Naive thymus-derived CD8-positive, alpha-beta T cell (primary cell): ENCODE measurements at regions not wholly inside any gene's neighbourhood (a gene's known extent, or its start where the extent isn't known, plus 50 kb on each side); places are given as distances from the start of the nearest gene placed in this dataset.

Experiments used
- ATAC-seq, 2 donors: fragments of 150-1000 bp; cut with Tn5 transposase in 1 of 2; sonication (Bioruptor Pico), chemical (Tn5 transposase) in 1 of 2; 1 replicate in 1 of 2; 2 replicates in 1 of 2; pipeline ENCODE4 v1.10.0; 2021; ENCODE audit warnings: mild to moderate bottlenecking in 2 of 2, moderate library complexity in 2 of 2
- POLR2A ChIA-PET: fragments of 350-600 bp; sonication (Branson Sonifier 250); formaldehyde crosslinking; loops from one replicate; lab custom pipeline; 2021; ENCODE audit warnings: antibody characterized with exemption; lab: Charles Lee
- DNase-seq, 10 donors: peaks; one replicate each; pipeline versions ENCODE4 v3.0.0 to v3.0.0-alpha.2; 2020 to 2022
- H3K27ac Mint-ChIP-seq, 10 donors: one replicate each; pipeline ENCODE4 v1.8.0; 2020 to 2022; ENCODE audit warnings: mild to moderate bottlenecking in 10 of 10, mixed read lengths in 10 of 10, moderate library complexity in 4 of 10, inconsistent platforms in 1 of 10
- H3K27me3 Mint-ChIP-seq, 5 donors: one replicate each; pipeline ENCODE4 v1.8.0; 2021 to 2022; ENCODE audit warnings: mixed read lengths in 5 of 5
- H3K36me3 Mint-ChIP-seq, 3 donors: one replicate each; pipeline ENCODE4 v1.8.0; 2020 to 2022; ENCODE audit warnings: mixed read lengths in 3 of 3, mild to moderate bottlenecking in 2 of 3, inconsistent platforms in 1 of 3
- H3K4me1 Mint-ChIP-seq, 4 donors: one replicate each; pipeline ENCODE4 v1.8.0; 2021 to 2022; ENCODE audit warnings: mixed read lengths in 4 of 4
- H3K4me3 Mint-ChIP-seq, 10 donors: one replicate each; pipeline ENCODE4 v1.8.0; 2020 to 2022; ENCODE audit warnings: mild to moderate bottlenecking in 10 of 10, mixed read lengths in 10 of 10, moderate library complexity in 6 of 10, inconsistent platforms in 1 of 10
- H3K9me3 Mint-ChIP-seq, 9 donors: one replicate each; pipeline ENCODE4 v1.8.0; 2020 to 2022; ENCODE audit warnings: mixed read lengths in 9 of 9, mild to moderate bottlenecking in 3 of 9, inconsistent platforms in 1 of 9, moderate library complexity in 1 of 9

DNA sequence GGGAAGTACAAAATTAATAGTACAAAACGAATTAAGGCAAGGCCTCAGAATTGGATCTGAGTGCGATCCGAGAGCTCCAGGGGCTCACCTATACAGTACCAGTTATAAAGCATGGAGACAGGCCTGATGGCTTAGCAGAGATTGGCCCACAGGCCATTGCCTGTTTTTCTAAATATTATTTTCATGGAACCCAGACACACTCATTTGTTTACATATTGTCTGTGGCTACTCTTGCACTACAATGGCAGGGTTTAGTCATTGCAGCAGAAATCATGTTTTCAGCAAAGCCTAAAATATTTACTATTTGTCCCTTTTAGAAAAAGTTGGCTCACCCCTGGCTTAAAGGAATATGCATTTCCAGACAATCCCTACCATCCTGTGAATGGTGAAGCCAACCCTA, 578.9 kb downstream of the PLPP3 start:
- Mint-ChIP-seq H3K9me3 (peaks cover 0 to 9% (median 4%) of the 10 kb centered on the region in 9 donors), H3K27me3 (peaks cover 0 to 10% (median 1%) of the 10 kb centered on the region in 5 donors), H3K4me3 (no peak overlapping the region), H3K27ac (no peak overlapping the region), H3K4me1 (no peaks in the 10 kb centered on the region), H3K36me3 (no peaks in the 10 kb centered on the region)
- POLR2A ChIA-PET, result no interaction called here
- DNase-seq, result no peak
- ATAC-seq, result no peak

DNA sequence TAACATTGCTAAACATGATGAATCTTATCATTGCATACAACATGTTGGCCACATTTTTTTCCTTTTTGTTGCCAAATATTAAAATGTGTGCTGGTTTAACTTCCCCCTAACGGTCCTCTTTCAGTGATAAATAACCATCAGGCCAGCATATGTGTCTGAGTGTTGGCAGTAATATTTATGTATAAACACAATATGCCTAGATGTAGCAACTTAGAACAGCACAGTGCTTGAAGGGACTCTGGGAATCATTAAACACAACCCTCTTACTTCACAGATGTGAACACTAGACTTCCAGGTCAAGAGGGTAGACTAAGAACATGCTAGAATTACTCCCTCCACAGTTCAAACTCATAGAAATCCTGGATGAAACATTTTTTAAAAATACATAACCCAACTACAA, 581.8 kb downstream of the PLPP3 start:
- H3K4me3 Mint-ChIP-seq, result no peak overlapping the region
- peaks cover 0 to 4% (median 0%) of the 10 kb centered on the region in 3 donors for H3K36me3 Mint-ChIP-seq
- peaks cover 0 to 17% (median 9%) of the 10 kb centered on the region in 9 donors for H3K9me3 Mint-ChIP-seq
- H3K27ac Mint-ChIP-seq, result no peak overlapping the region
- H3K27me3 Mint-ChIP-seq, result peaks cover 0 to 21% (median 1%) of the 10 kb centered on the region in 5 donors
- no peaks in the 10 kb centered on the region for H3K4me1 Mint-ChIP-seq
- POLR2A ChIA-PET, result no interaction called here
- ATAC-seq (no peak), DNase-seq (no peak)

DNA sequence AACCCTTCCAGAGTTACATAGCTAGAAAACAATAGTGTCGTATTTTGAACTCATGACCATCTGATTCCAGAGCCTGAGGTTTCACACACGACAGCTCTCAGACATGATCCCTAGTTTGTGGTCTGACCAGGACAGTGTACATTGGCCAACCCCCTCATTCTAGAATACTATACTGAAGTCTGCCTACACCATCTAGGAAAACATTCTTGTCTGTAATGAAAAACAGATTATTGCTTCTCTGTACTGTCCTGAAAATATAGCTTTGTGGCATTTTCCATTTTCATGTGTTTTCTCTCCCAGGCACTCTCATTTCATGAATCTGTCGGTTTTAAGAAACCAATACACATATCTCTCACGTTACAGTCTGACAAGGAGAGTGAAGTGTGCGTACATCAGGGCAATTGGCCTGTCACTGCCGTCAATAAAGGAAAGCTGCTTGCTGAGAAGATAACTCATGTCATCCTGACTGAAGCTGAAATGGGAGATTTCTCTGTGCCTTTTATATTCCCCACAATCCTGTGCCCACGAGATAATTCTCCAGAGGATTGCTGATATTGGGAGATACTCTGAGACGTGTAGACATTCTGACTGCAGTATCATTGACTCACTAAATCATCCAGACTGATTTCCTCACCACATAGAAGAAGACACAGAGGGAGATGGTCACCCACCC, 585.6 kb downstream of the PLPP3 start:
- DNase-seq, result no peak
- Mint-ChIP-seq H3K27me3 (peaks cover 0 to 12% (median 1%) of the 10 kb centered on the region in 5 donors), H3K36me3 (peaks cover 0 to 4% (median 0%) of the 10 kb centered on the region in 3 donors), H3K4me1 (no peaks in the 10 kb centered on the region), H3K4me3 (no peak overlapping the region), H3K27ac (no peak overlapping the region), H3K9me3 (peaks cover 0 to 17% (median 9%) of the 10 kb centered on the region in 9 donors)
- ATAC-seq, result no peak
- POLR2A ChIA-PET, result no interaction called here

DNA sequence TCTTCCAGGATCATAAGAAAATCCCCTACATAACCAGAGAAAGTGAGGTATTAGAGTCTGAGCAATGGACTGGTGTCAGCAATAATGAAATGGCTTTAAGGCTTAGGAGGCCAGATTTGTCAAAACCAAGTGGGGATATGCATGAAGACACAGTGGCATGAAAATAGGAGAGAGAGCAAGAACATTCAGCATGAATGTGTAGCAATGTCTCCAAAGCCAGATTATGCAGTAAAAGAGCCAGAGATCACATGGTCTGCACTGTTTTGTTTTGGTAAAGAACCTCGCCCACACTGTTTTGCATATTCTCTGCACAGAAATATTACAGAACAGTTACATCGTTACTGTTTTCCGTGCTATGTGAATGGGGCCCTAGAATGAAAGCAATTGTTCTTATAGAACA, 589.4 kb downstream of the PLPP3 start:
- Mint-ChIP-seq H3K4me1 (no peaks in the 10 kb centered on the region), H3K36me3 (peaks cover 0 to under 1% (median 0%) of the 10 kb centered on the region in 3 donors)
- ATAC-seq, result no peak

DNA sequence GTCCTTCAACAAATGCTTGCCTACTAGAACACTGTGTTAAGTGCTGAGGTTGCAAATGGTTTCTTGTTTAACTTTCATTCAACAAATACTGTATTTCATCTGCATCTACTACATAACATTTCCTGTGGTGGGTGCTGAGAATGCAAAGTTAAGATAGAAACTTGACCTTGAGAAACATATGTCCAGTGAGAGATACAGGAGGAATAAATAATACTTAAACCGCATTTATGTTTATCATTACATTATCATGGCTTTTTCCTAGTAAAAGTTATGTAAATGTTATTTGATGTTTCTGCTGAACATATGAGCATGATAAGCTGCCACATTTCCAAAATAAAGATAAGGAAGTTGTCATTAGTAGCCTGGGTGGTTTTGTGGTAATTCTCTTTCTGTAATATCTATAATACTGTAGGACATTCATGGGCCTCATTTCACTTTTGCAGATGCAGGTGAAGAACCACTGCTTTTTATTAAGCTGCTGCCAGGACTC, 590.4 kb downstream of the PLPP3 start:
- H3K4me1 Mint-ChIP-seq, result no peaks in the 10 kb centered on the region
- H3K4me3 Mint-ChIP-seq, result no peak overlapping the region
- POLR2A ChIA-PET, result no interaction called here
- DNase-seq, result no peak
- peaks cover 0 to 12% (median 0%) of the 10 kb centered on the region in 9 donors for H3K9me3 Mint-ChIP-seq
- H3K36me3 Mint-ChIP-seq, result no peaks in the 10 kb centered on the region
- no peak for ATAC-seq
- H3K27me3 Mint-ChIP-seq, result peaks cover 0 to 20% (median 0%) of the 10 kb centered on the region in 5 donors
- H3K27ac Mint-ChIP-seq, result no peak overlapping the region

More for the DNA sequence above, 589.4 kb downstream of the PLPP3 start:
- Mint-ChIP-seq H3K27ac (no peak overlapping the region), H3K27me3 (peaks cover 0 to 19% (median 0%) of the 10 kb centered on the region in 5 donors), H3K9me3 (peaks cover 0 to 9% (median 2%) of the 10 kb centered on the region in 9 donors), H3K4me3 (no peak overlapping the region)
- POLR2A ChIA-PET, result no interaction called here
- no peak for DNase-seq

DNA sequence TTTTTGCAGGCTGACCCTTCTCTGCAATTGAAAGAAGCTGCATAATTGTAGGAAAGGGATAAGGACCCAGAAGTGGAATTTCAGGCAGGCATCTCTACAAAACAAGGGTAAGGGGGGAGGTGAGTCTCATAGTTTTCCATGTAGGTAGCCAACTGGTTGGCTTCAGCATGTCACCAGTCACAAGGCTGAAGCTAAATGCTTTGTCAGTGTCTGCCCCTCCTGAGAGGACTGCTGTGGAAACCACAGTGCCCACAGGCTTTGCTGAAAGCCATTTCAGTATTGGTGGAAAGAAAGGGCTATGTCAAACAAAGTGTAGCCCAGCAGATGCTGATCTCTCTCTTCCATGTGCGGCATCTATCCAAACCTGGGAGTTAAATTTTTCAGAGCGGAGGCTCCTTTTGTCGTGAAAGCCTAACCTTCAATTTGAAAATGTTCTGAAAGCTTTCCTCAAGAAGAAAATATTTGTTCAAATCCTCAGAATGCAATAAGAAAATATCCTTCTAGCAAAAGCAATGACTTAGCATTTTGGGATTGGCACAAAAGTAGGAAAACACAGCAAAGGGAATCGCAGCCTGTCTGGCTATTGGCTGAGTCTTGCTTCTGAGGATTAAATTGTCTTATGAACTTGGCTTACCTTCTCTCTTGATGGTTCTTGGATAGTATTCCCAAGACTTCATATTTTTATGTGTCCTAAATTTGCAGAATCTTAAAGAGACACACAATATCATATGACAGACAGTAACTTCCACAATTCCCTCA, 591.7 kb downstream of the PLPP3 start:
- Mint-ChIP-seq H3K27ac (no peak overlapping the region), H3K27me3 (peaks cover 0 to 14% (median 2%) of the 10 kb centered on the region in 5 donors), H3K36me3 (no peaks in the 10 kb centered on the region), H3K4me1 (no peaks in the 10 kb centered on the region), H3K9me3 (peaks cover 0 to 12% (median 0%) of the 10 kb centered on the region in 9 donors), H3K4me3 (no peak overlapping the region)
- ATAC-seq (no peak), DNase-seq (no peak)
- POLR2A ChIA-PET, result interaction anchor here (0.6 kb wide), 1 partner anchor 155 kb away, joined by 3 read pairs; no protein-coding TSS in a partner anchor

DNA sequence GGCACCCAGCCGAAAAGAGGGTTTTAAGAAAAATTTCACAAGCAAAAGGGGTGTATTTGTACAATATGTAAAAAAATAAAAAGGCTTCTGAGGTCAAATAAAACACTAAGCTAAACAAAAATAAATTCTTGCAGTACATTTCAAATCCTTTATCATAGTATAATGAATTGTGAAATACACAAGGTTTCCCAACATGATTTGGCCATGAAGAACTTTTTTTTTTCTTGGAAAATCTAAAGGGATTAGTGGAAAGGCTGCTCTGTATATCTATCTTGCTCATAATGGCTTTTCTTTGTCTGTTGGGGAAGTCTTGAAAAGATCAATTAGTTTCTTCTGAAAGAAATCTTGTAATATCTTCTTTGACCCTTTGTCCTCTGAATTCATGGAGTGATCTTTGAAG, 593.4 kb downstream of the PLPP3 start:
- no peaks in the 10 kb centered on the region for H3K4me1 Mint-ChIP-seq
- H3K27ac Mint-ChIP-seq, result no peak overlapping the region
- DNase-seq (no peak), ATAC-seq (no peak)
- peaks cover 0 to 14% (median 2%) of the 10 kb centered on the region in 5 donors for H3K27me3 Mint-ChIP-seq
- H3K4me3 Mint-ChIP-seq, result no peak overlapping the region
- POLR2A ChIA-PET, result no interaction called here
- H3K9me3 Mint-ChIP-seq, result peaks cover 0 to 12% (median 0%) of the 10 kb centered on the region in 9 donors
- H3K36me3 Mint-ChIP-seq, result no peaks in the 10 kb centered on the region

DNA sequence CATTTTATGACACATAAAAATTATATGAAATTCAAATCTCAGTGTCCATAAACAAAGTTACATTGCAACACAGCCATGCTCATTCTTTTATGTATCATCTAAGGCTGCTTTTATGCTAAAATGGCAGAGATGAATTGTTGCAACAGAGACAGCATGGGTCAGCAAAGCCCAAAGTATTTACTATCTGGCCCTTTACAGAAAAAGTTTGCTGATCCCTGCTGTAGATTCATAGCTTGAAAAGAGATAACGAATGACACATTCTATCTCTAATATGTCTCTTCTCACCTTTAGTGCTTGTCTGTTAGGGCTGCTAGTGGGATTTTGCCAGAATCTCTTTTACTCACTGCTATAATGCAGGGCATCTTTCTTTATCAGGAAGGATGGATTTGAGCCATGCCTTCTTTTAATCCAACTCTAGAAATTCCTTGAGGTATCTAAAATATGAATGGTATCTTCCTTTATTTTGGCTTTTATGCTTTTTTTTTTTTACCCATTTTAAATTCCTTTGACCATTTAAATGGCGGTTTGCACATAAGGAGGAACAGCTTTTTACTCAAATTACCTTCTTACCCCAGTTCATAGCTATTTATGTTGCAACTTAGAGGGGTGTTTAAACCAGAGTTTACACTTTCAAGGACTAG, 598.2 kb downstream of the PLPP3 start:
- POLR2A ChIA-PET, result no interaction called here
- ATAC-seq (no peak), DNase-seq (no peak)
- Mint-ChIP-seq H3K4me1 (no peaks in the 10 kb centered on the region), H3K27me3 (peaks cover 0 to 9% (median 2%) of the 10 kb centered on the region in 5 donors), H3K36me3 (no peaks in the 10 kb centered on the region), H3K4me3 (no peak overlapping the region), H3K9me3 (peaks cover 0 to 16% (median 7%) of the 10 kb centered on the region in 9 donors), H3K27ac (no peak overlapping the region)

DNA sequence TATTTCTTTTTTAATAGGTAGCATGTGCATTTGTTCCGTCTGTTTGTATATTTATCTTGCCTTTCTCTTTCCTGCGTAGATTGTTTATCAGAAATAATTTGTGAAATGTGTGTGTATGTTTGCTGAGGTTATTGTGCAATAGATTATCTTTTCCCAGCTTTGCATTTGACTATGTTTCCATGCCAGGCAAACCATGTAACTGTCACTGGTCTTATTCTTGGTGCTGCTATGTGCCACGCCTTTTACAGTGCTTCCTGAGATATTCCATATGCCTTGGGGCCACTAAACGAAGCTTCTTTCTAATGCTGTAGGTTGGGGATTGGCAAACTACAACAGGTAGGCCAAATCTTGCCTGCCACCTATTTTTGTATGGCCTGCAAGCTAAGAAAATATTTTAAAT, 598.8 kb downstream of the PLPP3 start:
- DNase-seq, result no peak
- Mint-ChIP-seq H3K9me3 (peaks cover 0 to 17% (median 7%) of the 10 kb centered on the region in 9 donors), H3K27me3 (peaks cover 0 to 9% (median 2%) of the 10 kb centered on the region in 5 donors), H3K27ac (no peak overlapping the region), H3K4me3 (no peak overlapping the region), H3K36me3 (no peaks in the 10 kb centered on the region), H3K4me1 (no peaks in the 10 kb centered on the region)
- POLR2A ChIA-PET, result no interaction called here
- no peak for ATAC-seq

DNA sequence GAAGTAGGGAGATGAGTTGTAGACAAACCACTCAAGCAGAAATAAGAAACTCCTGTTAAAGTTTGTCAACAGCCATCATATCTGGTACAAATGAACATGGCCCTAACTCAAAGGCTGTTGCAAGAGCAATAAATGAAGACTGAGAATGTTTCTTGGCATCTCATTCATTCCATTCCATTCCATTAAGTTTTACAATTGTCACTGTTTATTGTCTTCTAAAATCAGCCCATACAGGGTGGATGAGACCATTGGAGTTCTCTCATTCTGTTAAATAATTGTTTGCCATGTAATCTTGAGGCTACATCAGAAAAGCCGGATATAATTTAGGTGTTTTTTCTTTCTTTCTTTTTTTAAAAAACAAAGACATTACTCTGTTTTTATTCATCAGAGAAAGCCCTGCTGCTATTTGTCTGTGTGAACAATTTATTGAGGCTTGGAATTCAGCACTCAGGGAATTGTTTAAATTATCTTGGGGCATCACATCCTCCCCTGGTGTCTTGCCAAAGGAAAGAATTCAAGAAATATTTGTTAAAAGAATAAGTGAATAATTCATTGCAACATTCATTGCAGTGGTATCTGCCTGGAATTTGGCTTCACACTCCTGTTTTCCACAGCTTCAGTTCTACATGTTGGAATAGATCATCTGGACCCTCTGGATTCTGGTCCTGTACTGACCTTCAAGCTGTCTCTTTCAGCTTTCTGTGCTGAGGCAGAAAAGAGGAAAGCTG, 604.5 kb downstream of the PLPP3 start:
- Mint-ChIP-seq H3K4me3 (no peak overlapping the region), H3K9me3 (peaks cover 0 to 17% (median 2%) of the 10 kb centered on the region in 9 donors), H3K27me3 (peaks cover 0 to 10% (median 1%) of the 10 kb centered on the region in 5 donors), H3K27ac (no peak overlapping the region), H3K36me3 (peaks cover 0 to 2% (median 0%) of the 10 kb centered on the region in 3 donors), H3K4me1 (no peaks in the 10 kb centered on the region)
- POLR2A ChIA-PET, result no interaction called here
- no peak for DNase-seq
- ATAC-seq, result no peak

DNA sequence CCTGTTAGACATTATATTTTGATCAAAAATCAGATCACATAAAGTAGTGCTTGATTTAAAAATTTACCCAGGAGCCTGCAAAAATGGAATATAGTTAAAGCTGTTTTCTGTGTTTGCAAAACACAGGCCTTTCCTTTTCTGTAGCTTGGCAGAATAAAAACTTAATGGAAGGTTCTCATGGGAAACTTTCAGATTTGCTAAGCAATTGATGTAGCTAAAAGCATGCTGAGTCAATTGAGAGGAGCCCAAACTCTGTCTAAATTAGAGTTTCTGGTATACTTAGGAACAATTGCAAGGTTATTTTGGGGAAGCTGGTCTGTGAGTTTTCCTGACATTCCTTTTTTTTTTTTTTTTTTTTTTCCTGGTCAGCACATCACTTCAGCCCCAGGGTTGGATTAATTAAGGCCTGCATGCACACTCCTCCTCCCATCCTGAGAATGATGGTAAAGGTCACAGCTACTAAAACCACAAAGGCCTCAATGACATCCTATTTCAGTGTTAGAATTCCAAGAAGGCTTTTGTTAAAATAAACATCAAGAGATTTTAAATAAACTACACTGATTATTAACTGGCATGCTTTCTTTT, 608.7 kb downstream of the PLPP3 start:
- peaks cover 0 to 2% (median 0%) of the 10 kb centered on the region in 3 donors for H3K36me3 Mint-ChIP-seq
- H3K27me3 Mint-ChIP-seq, result peaks cover 5 to 25% (median 12%) of the 10 kb centered on the region in 5 donors
- peaks cover 0 to 13% (median 2%) of the 10 kb centered on the region in 9 donors for H3K9me3 Mint-ChIP-seq
- no peak overlapping the region for H3K4me3 Mint-ChIP-seq
- POLR2A ChIA-PET, result no interaction called here
- H3K27ac Mint-ChIP-seq, result no peak overlapping the region
- ATAC-seq, result no peak
- H3K4me1 Mint-ChIP-seq, result no peaks in the 10 kb centered on the region
- DNase-seq, result no peak

DNA sequence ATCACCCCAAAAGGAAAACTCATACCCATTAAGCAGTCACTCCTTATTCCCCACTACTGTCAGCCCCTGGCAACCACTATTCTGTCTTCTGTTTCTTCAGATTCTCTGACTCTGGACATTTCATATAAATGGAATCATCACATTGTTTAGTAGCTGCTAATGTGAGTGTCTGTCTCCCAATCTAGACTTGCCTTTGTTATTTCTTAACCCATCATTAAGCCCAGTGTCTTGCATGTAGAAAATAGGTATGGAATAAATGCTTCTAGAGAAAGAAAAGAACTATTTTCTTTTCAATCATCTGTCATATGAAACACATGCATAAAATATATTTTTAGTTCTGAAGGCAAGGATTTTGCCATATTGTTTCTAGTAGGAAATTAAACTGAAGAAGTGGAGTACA, 610.0 kb downstream of the PLPP3 start:
- H3K27ac Mint-ChIP-seq, result no peak overlapping the region
- peaks cover 0 to 2% (median 0%) of the 10 kb centered on the region in 3 donors for H3K36me3 Mint-ChIP-seq
- H3K27me3 Mint-ChIP-seq, result peaks cover 5 to 22% (median 16%) of the 10 kb centered on the region in 5 donors
- no peak for DNase-seq
- H3K4me1 Mint-ChIP-seq, result no peaks in the 10 kb centered on the region
- ATAC-seq, result no peak
- POLR2A ChIA-PET, result no interaction called here
- H3K9me3 Mint-ChIP-seq, result peaks cover 0 to 13% (median 0%) of the 10 kb centered on the region in 9 donors
- no peak overlapping the region for H3K4me3 Mint-ChIP-seq
